ENCODE measurements at regions not wholly inside any gene's neighbourhood (a gene's known extent, or its start where the extent isn't known, plus 50 kb on each side); places are given as distances from the start of the nearest gene placed in this dataset.
"Not testable (repeated sequence)": the region's sequence is repeated elsewhere in the genome, so short reads cannot be mapped to it uniquely, and the experiment has no call there.

- peaks cover 0 to 56% (median 15%) of the 10 kb centered on the region in 9 donors for H3K36me3 ChIP-seq
- H3K27me3 ChIP-seq; H3K27ac ChIP-seq; H3K4me3 ChIP-seq; DNase-seq; H3K4me1 ChIP-seq; ATAC-seq; intact Hi-C loops (cut with DNase I); H3K9me3 ChIP-seq: not testable (repeated sequence)
- WGBS, 4 donors = 75 to 83% (median 82%) methylated on average over 5 of the region's 5 CpGs
Observed at GRCh38 chr5:1575491-1575890, 51.7 kb upstream of the LPCAT1 start.

DNA sequence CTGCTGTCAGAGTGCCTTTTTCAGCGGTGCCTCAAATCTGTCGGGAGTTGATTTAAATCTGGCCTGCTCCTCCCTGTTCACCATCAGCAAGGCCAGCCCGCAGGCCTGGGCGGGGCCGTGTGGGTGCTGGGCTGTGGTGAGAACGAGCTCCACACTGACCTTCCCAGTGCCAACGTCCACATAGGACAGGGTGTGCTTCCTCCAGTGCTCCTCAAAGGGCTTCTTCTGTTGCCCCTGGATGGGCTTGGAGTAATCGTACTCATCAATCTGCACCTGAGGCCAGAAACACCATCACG is 50.2 kb upstream of the LPCAT1 start:
- peaks cover 0 to 45% (median 12%) of the 10 kb centered on the region in 9 donors for H3K36me3 ChIP-seq
- 83 to 100% (median 90%) methylated on average over 2 to 8 of the region's 9 CpGs for WGBS, 4 donors
- H3K27me3 ChIP-seq; H3K4me1 ChIP-seq; H3K27ac ChIP-seq; DNase-seq; H3K4me3 ChIP-seq; intact Hi-C loops (cut with DNase I); H3K9me3 ChIP-seq: not testable (repeated sequence)
- ATAC-seq = peak in 1 of 4 donors; percentile 40

- 83 to 90% (median 88%) methylated on average over 14 to 15 of the region's 15 CpGs for WGBS, 4 donors
- H3K27ac ChIP-seq = not testable (repeated sequence)
- H3K36me3 ChIP-seq = peaks cover 0 to 40% (median 6%) of the 10 kb centered on the region in 9 donors
Observed at GRCh38 chr5:1573217-1574022, 49.7 kb upstream of the LPCAT1 start.

More at GRCh38 chr5:1573217-1574022, 49.7 kb upstream of the LPCAT1 start:
- ATAC-seq; intact Hi-C loops (cut with DNase I); H3K4me3 ChIP-seq; H3K9me3 ChIP-seq; H3K4me1 ChIP-seq; DNase-seq; H3K27me3 ChIP-seq: not testable (repeated sequence)

Small RNAs in the stretch of these regions (microRNA-seq; reads per million reads assigned to microRNA genes)
- gene MIR4277 = 0 reads per million in 4 donors

Data from heart left ventricle (tissue), 16 donors.